NCI-H748 (cell line): ENCODE measurements at regions not wholly inside any gene's neighbourhood (a gene's known extent, or its start where the extent isn't known, plus 50 kb on each side); places are given as distances from the start of the nearest gene placed in this dataset.
"Not testable (repeated sequence)": the region's sequence is repeated elsewhere in the genome, so short reads cannot be mapped to it uniquely, and the experiment has no call there.

Experiments
- DNase-seq: peaks from one replicate; lab custom pipeline; 2025; ENCODE audit not compliant: unreplicated experiment; lab: John Stamatoyannopoulos, UW

- DNase-seq = peak; percentile 73
Observed at GRCh38 chr9:100700689-100701318, 122.9 kb downstream of the CAVIN4 start.

GRCh38 chr9:100714372-100715099 is 136.7 kb downstream of the CAVIN4 start:
- DNase-seq = peak; percentile 86

DNA sequence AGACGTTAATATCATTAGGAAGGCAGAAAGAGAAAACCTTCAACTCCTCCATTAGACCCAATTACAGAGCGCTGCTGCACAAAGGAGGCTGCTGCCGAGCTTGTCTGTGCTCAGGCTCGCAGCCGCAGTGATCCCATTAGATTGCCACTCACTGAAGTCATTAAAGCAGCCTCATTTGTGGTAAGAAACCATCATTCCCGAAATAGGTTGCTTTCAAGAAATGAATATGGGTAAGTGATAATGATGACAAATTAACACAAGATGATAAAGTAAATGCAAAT is 137.2 kb downstream of the CAVIN4 start:
- DNase-seq = peak; percentile 52

DNA sequence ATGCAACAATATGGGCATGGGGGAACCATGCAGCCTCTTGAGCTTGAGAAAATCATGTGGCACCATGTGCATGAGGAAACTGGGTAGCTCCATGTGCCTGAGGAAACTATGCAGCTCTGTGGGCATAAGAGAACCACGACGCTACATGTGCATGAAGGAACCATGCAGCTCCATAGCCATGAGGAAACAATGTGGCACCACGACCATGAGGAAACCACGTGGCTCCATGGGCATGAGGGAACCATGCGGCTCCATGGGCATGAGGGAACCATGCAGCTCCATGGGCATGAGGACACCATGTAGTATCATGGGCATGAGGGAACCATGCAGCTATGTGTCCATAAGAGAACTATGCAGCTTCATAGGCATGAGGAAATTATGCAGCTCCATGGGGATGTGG is 140.8 kb downstream of the CAVIN4 start:
- DNase-seq = no peak

GRCh38 chr9:100720922-100721321 is 143.0 kb downstream of the CAVIN4 start:
- DNase-seq = no peak

DNA sequence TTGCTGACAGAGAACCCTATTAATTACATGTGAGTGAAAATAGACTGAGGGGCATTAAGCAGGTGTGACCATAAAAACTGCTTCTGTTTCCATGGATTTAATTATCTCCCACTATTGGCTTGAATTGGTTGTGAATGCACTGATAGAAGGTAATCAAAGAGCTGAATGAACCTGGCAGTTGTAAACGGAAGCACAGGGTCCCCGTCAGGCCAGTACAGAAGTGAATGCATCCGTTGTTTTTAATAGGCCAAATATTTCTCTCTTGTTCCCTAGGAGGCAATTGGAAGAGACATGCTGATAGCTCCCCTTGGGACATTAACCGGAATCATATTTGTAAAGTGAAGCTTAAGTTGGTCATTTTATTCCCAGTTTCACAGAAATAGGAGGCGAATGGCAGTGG is 147.0 kb downstream of the CAVIN4 start:
- DNase-seq = peak; percentile 99

DNA sequence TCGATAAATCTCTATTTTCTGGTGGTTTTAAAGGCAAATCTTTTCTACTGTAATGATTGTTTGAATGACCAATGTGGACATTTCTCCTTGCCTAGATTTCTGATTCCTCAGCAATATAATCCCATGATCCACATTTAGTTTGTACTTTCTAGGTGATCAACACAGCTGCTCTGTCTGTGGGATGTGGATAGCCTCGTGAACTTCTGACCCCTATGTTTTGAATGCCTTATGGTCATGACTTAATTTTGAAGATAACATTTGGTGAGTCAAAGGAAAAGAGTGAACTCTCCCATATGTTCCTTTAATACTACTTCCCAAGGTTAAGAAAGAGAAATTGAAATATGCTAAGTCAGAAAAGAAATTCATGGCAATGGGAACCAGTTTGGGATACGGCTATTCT is 147.5 kb downstream of the CAVIN4 start:
- peak; percentile 64 for DNase-seq

- DNase-seq = peak; percentile 21
Observed at GRCh38 chr9:100729336-100729895, 151.5 kb downstream of the CAVIN4 start.

- DNase-seq = no peak
Observed at GRCh38 chr9:100730086-100730485, 152.2 kb downstream of the CAVIN4 start.

- no peak for DNase-seq
Observed at GRCh38 chr9:100731038-100731556, 153.2 kb downstream of the CAVIN4 start.

- DNase-seq = no peak
Observed at GRCh38 chr9:100731557-100731956, 153.7 kb downstream of the CAVIN4 start.

DNA sequence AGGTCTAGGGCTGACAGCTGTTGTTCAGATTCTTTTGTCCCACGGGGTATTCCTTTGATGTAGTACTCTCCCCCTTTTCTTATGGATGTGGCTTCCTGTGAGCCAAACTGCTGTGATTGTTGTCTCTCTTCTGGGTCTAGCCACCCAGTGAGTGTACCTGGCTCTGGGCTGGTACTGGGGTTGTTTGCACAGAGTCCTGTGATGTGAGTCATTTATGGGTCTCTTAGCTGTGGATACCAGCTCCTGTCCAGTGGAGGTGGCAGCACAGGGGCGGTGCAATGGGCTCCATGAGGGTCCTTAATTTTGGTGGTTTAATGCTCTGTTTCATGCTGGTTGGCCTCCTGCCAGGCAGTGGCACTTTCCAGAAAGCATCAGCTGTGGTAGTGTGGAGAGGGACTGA is 161.3 kb downstream of the CAVIN4 start:
- DNase-seq = no peak

DNA sequence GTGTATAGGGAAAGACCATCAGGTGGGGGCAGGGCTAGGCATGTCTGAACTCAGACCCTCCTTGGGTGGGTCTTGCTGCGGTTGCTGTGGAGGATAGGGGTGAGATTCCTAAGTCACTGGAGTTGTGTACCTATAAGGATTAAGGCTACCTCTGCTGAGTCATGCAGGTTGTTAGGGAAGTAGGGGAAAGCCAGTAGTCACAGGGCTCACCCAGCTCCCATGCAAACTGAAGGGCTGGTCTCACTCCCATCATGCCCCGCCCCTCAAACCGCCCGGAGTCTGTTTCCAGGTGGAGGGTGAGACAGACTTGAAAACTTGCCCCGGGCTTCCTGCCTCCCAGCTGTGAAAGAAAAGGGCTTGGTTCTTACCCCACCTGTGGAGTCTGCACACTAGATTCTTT is 161.8 kb downstream of the CAVIN4 start:
- no peak for DNase-seq

GRCh38 chr9:100748930-100749329 is 171.1 kb downstream of the CAVIN4 start:
- DNase-seq = not testable (repeated sequence)

GRCh38 chr9:100756217-100756616 is 178.3 kb downstream of the CAVIN4 start:
- peak; percentile 94 for DNase-seq

- DNase-seq = no peak
Observed at GRCh38 chr9:100759215-100759614, 181.3 kb downstream of the CAVIN4 start.

DNA sequence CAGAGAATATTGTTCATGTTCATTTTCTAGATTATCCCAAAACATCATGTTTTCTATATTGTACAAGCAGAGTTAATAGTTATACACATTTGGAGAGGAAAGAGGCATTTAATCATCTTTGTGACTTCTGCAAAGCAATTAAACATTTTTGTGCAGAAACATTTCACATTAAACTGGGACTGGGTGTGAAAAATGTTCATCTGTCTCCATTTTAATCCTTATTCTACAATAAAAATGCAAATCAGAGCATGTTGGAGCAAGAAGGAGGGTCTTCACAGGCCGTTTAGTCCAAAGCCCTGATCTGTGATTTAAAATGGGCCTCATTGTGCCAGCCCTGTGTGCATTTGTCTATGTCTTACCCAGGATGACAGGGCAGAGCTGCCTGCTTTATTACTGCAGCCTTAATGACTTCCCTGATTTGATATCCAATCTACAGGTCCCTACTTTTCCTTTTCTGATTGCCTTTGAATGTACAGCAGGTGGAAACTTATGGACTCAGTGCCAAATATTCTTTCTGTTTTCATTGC is 183.5 kb downstream of the CAVIN4 start:
- DNase-seq = peak; percentile 10

GRCh38 chr9:100774326-100774725 is 196.4 kb downstream of the CAVIN4 start:
- DNase-seq = no peak

- DNase-seq = peak; percentile 24
Observed at GRCh38 chr9:100774962-100775361, 197.1 kb downstream of the CAVIN4 start.

GRCh38 chr9:100775912-100776311 is 198.0 kb downstream of the CAVIN4 start:
- no peak for DNase-seq

DNA sequence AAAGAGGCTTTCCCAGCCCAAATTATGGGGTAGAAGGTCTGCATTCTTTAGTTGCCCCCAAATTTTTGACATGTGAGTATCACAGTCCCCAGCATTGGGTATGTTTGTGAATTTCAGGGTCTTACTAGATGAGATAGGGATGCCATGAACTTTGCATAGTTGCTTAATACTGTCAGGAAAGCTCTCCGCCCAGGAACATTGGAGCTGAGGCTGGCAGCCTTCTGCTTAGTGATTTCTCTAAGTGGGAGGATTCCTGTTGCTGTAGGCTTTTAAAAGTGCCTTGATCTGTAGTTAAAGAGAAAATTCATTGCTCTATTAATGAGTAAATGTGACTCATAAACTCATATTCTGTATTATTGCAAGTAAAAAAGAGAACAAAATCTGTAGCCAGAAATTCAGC is 206.9 kb downstream of the CAVIN4 start:
- DNase-seq = no peak

DNA sequence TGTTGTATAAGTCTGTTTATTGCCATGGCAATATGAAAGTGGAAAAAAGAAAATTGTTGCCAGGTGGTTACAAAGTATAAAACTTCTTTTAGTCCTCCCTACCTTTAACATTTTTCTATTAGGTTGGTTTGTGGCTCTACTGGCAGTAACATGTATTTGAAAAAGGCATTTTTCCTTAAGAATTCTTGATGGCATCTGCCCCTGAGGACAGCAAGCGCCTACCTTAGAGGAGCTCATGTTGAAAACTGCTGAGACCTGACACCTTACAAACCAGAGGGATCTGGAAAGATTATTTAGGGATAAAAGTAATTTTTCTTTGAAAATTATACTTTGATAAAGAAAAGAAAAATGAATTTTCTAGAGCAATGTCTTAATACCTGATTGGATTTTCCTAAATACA is 208.1 kb downstream of the CAVIN4 start:
- DNase-seq = no peak
